OCI-LY7 (cell line): ENCODE measurements at regions not wholly inside any gene's neighbourhood (a gene's known extent, or its start where the extent isn't known, plus 50 kb on each side); places are given as distances from the start of the nearest gene placed in this dataset.

Experiments used
- CTCF ChIP-seq: fragments of 200-600 bp; sonication (generic); conservative IDR thresholded peaks from 2 replicates; pipeline ENCODE4 v1.5.1; 2014; ENCODE audit warnings: mild to moderate bottlenecking, antibody characterized with exemption, low read length, moderate library complexity, mixed read lengths
- EZH2phosphoT487 ChIP-seq: fragments of 200-600 bp; sonication (generic); IDR thresholded peaks from 2 replicates; pipeline ENCODE4 v1.6.1; 2018; ENCODE audit warnings: low read depth, borderline replicate concordance, mild to moderate bottlenecking, mixed run types, antibody characterized with exemption, low read length, moderate library complexity, mixed read lengths

- TF ChIP-seq CTCF = no peak
- TF ChIP-seq EZH2phosphoT487 = no peak
These were observed 303.3 kb downstream of the POU4F1 start for GRCh38 chr13:78299832-78300623.
